Neural progenitor cell (in vitro differentiated cells): ENCODE measurements at regions not wholly inside any gene's neighbourhood (a gene's known extent, or its start where the extent isn't known, plus 50 kb on each side); places are given as distances from the start of the nearest gene placed in this dataset.

ENCODE experiments used
- DNase-seq: peaks from one replicate; pipeline ENCODE4 v3.0.0-alpha.2; 2016; ENCODE audit warnings: low spot score
- H2AFZ ChIP-seq: fragments of 200-600 bp; sonication (generic); replicated peaks from 2 replicates; pipeline ENCODE4 v1.6.1; 2016; ENCODE audit warnings: antibody characterized with exemption
- H3F3A ChIP-seq: fragments of 200-600 bp; sonication (generic); 2 replicates; pipeline ENCODE4 v1.6.1; 2016; ENCODE audit warnings: antibody characterized with exemption, low read depth
- H3K27ac ChIP-seq: fragments of 200-600 bp; sonication (generic); 2 replicates; pipeline ENCODE4 v1.5.1; 2016; ENCODE audit warnings: mild to moderate bottlenecking
- H3K27me3 ChIP-seq: fragments of 200-600 bp; sonication (generic); 2 replicates; pipeline ENCODE4 v1.6.1; 2016; ENCODE audit warnings: mild to moderate bottlenecking, moderate library complexity
- H3K36me3 ChIP-seq: fragments of 200-600 bp; sonication (generic); 2 replicates; pipeline ENCODE4 v1.5.1; 2016
- H3K4me1 ChIP-seq: fragments of 200-600 bp; sonication (generic); 2 replicates; pipeline ENCODE4 v1.6.1; 2016; ENCODE audit warnings: mixed run types
- H3K4me2 ChIP-seq: fragments of 200-600 bp; sonication (generic); 2 replicates; pipeline ENCODE4 v1.6.1; 2016
- H3K4me3 ChIP-seq: fragments of 200-600 bp; sonication (generic); 2 replicates; pipeline ENCODE4 v1.5.1; 2016
- H3K79me2 ChIP-seq: fragments of 200-600 bp; sonication (generic); 2 replicates; pipeline ENCODE4 v1.6.1; 2016; ENCODE audit warnings: low read depth
- H3K9ac ChIP-seq: fragments of 200-600 bp; sonication (generic); 2 replicates; pipeline ENCODE4 v1.6.1; 2016
- H3K9me3 ChIP-seq: fragments of 200-600 bp; sonication (generic); 2 replicates; pipeline ENCODE4 v1.5.1; 2016; ENCODE audit warnings: low read depth
- H4K20me1 ChIP-seq: fragments of 200-600 bp; sonication (generic); 2 replicates; pipeline ENCODE4 v1.6.1; 2016; ENCODE audit warnings: low read depth
- H3K27ac Mint-ChIP-seq: 3 replicates; pipeline ENCODE4 v1.8.0; 2021; ENCODE audit warnings: mixed read lengths
- H3K27me3 Mint-ChIP-seq: 2 replicates; pipeline ENCODE4 v1.8.0; 2022; ENCODE audit warnings: low read depth, mild to moderate bottlenecking, inconsistent platforms, moderate library complexity, mixed read lengths; ENCODE audit not compliant: insufficient read depth
- H3K36me3 Mint-ChIP-seq: 3 replicates; pipeline ENCODE4 v1.8.0; 2021; ENCODE audit warnings: mixed read lengths
- H3K4me1 Mint-ChIP-seq: 3 replicates; pipeline ENCODE4 v1.8.0; 2021; ENCODE audit warnings: mixed read lengths
- H3K4me3 Mint-ChIP-seq: 3 replicates; pipeline ENCODE4 v1.8.0; 2021; ENCODE audit warnings: mild to moderate bottlenecking, moderate library complexity, mixed read lengths
- H3K9me3 Mint-ChIP-seq: 3 replicates; pipeline ENCODE4 v1.8.0; 2020; ENCODE audit warnings: mixed read lengths
- CTCF ChIP-seq: fragments of 200-600 bp; sonication (generic); IDR thresholded peaks from 2 replicates; pipeline ENCODE4 v1.5.1; 2017; ENCODE audit warnings: antibody characterized with exemption, mild to moderate bottlenecking
- EZH2 ChIP-seq: fragments of 200-600 bp; sonication (generic); IDR thresholded peaks from 2 replicates; pipeline ENCODE4 v1.6.1; 2017; ENCODE audit warnings: antibody characterized with exemption, mild to moderate bottlenecking, moderate library complexity
- EZH2phosphoT487 ChIP-seq: fragments of 200-600 bp; sonication (generic); IDR thresholded peaks from 2 replicates; pipeline ENCODE4 v1.6.1; 2017; ENCODE audit warnings: antibody characterized with exemption

- no peak for DNase-seq
- H2AFZ ChIP-seq = no peak overlapping the region
- Mint-ChIP-seq H3K4me3 (no peak overlapping the region), H3K9me3 (peaks cover 18% of the 10 kb centered on the region), H3K27me3 (no peaks in the 10 kb centered on the region), H3K27ac (no peak overlapping the region), H3K4me1 (peaks cover 2% of the 10 kb centered on the region), H3K36me3 (no peaks in the 10 kb centered on the region)
- H3F3A ChIP-seq = no peaks in the 10 kb centered on the region
- no peak overlapping the region for H3K4me3 ChIP-seq
- H3K79me2 ChIP-seq = no peaks in the 10 kb centered on the region
- H4K20me1 ChIP-seq = no peaks in the 10 kb centered on the region
- H3K27me3 ChIP-seq = no peaks in the 10 kb centered on the region
- TF ChIP-seq EZH2 (no peak), EZH2phosphoT487 (no peak), CTCF (no peak)
- H3K4me1 ChIP-seq = no peaks in the 10 kb centered on the region
- no peak overlapping the region for H3K9ac ChIP-seq
- no peaks in the 10 kb centered on the region for H3K9me3 ChIP-seq
- H3K36me3 ChIP-seq = no peaks in the 10 kb centered on the region
- no peak overlapping the region for H3K4me2 ChIP-seq
- H3K27ac ChIP-seq = no peak overlapping the region
Measured at GRCh38 chr9:115378758-115379157, 260.8 kb upstream of the TNC start.

GRCh38 chr9:115379719-115380118 is 261.8 kb upstream of the TNC start:
- DNase-seq = no peak
- peaks cover 2% of the 10 kb centered on the region for H3K4me1 Mint-ChIP-seq
- Histone ChIP-seq H3K9me3 (no peaks in the 10 kb centered on the region), H4K20me1 (no peaks in the 10 kb centered on the region), H3K9ac (no peak overlapping the region), H3K4me2 (no peak overlapping the region), H3F3A (no peaks in the 10 kb centered on the region), H3K36me3 (no peaks in the 10 kb centered on the region), H3K27me3 (no peaks in the 10 kb centered on the region), H2AFZ (no peak overlapping the region), H3K4me3 (no peak overlapping the region), H3K79me2 (no peaks in the 10 kb centered on the region), H3K4me1 (no peaks in the 10 kb centered on the region), H3K27ac (no peak overlapping the region)
- TF ChIP-seq EZH2phosphoT487 (no peak), CTCF (no peak), EZH2 (no peak)
- H3K27me3 Mint-ChIP-seq = peaks cover 1% of the 10 kb centered on the region
- H3K9me3 Mint-ChIP-seq = peaks cover 23% of the 10 kb centered on the region
- no peak overlapping the region for H3K27ac Mint-ChIP-seq
- H3K4me3 Mint-ChIP-seq = no peak overlapping the region
- H3K36me3 Mint-ChIP-seq = no peaks in the 10 kb centered on the region

- H2AFZ ChIP-seq = no peak overlapping the region
- H3K4me3 Mint-ChIP-seq = no peak overlapping the region
- H3K27ac Mint-ChIP-seq = no peak overlapping the region
Measured at GRCh38 chr9:115382865-115383264, 264.9 kb upstream of the TNC start.

More at GRCh38 chr9:115382865-115383264, 264.9 kb upstream of the TNC start:
- TF ChIP-seq EZH2phosphoT487 (no peak), EZH2 (no peak), CTCF (no peak)
- Mint-ChIP-seq H3K4me1 (peaks cover 3% of the 10 kb centered on the region), H3K36me3 (no peaks in the 10 kb centered on the region), H3K9me3 (peaks cover 19% of the 10 kb centered on the region), H3K27me3 (peaks cover 4% of the 10 kb centered on the region)
- H3K27me3 ChIP-seq = no peaks in the 10 kb centered on the region
- H3K4me3 ChIP-seq = no peak overlapping the region
- H3K27ac ChIP-seq = no peak overlapping the region
- H3K9ac ChIP-seq = no peak overlapping the region
- no peak overlapping the region for H3K4me2 ChIP-seq
- DNase-seq = no peak
- no peaks in the 10 kb centered on the region for H3F3A ChIP-seq
- no peaks in the 10 kb centered on the region for H3K9me3 ChIP-seq
- no peaks in the 10 kb centered on the region for H4K20me1 ChIP-seq
- no peaks in the 10 kb centered on the region for H3K36me3 ChIP-seq
- no peaks in the 10 kb centered on the region for H3K4me1 ChIP-seq
- H3K79me2 ChIP-seq = no peaks in the 10 kb centered on the region
